Activated T-cell treated with anti-CD3 and anti-CD28 coated beads, Interleukin-2, amount 50 U/mL, for 48 hours (primary cell): ENCODE measurements at regions not wholly inside any gene's neighbourhood (a gene's known extent, or its start where the extent isn't known, plus 50 kb on each side); places are given as distances from the start of the nearest gene placed in this dataset.

Experiments used
- DNase-seq, 2 experiments: peaks; one replicate each; pipeline ENCODE4 v3.0.0-alpha.2; 2020

DNA sequence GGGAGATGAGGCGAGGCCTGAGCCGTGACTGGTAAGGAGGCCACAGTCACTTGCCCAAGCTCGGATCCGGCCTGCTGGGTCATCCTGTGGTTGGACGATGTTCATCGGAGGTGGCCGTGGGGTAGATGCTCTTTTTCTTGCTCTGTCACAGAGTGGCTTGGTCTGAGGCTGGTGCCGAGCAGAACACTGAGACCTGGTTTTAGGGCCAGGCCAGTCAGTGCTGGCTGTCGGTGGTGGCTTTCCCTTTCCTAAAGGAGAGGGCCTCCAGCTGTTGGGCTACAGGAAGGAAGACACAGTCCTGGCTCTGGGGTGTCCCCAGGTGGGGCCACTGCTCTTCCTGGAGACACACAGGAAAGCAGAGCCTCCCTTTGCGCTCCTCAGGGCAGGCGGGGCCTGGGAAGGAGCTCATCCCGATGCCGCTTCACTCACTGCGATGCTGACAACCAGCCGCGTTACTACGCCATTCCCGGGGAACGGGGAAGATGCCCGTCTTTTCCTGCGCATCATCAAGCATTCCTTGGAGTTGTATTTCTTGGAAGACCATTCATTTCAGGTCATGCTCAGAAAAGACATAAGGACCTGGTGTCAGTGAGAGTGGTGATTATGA is 254.8 kb upstream of the IRX4 start:
- no peak for DNase-seq

DNA sequence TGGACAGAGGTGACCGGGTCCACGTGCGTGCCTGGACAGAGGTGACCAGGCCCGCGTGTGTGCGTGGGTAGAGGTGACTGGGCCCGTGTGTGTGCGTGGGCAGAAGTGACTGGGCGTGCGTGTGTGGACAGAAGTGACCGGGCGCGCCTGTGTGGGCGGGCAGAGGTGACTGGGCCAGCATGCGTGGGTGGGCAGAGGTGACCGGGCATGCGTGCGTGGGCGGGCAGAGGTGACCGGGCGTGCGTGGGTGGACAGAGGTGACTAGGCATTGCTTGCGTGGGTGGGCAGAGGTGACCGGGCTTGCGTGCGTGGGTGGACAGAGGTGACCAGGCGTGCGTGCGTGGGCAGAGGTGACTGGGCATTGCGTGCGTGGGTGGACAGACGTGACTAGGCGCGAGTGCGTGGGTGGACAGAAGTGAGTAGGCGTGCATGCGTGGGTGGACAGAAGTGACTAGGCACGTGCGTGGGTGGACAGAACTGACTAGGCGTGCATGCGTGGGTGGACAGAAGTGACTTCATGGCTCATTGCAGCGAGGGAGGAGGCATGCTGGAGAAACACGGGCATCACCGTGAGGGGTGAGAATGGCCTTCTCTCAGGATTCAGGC is 254.1 kb upstream of the IRX4 start:
- peak in 1 of 2 experiments; percentile 18 for DNase-seq

DNA sequence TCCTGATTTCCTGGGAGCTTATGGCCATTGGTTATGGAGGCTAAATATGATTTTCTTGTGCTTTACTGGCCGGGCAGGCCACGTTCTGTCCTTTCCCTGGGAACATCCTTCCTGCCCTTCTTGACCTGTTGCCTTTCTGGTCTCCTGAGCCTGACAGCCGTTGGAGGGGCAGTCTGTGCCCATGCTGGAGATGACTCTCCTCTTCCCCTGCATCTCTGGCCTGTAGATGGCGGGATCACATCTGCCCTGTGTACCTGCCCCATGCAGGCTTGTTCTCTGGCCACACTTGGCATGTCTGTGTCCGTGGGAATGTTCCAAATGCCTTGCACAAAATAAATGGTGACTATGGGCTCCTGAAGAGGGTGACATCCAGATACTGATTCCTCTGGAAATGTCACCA is 253.1 kb upstream of the IRX4 start:
- DNase-seq = no peak

DNA sequence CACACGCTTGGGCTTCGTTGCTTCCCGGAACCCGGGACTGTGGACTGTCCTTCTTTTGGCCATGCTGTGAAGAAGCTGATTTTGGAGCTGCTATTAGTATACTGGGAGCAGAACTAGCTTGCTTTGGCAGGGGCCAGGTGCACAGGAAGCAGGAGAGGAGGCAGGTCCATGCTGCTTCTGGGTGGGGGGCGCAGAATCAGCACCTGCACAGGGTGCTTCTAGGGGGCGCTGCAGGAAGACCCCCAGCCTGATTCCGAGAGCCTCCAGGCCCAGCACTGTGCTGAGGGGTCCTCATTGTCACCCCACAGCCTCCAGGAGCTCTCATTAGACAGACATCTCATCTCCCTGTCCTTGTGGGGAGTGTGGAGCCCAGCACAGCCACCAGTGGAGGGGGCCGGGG is 252.6 kb upstream of the IRX4 start:
- no peak for DNase-seq

DNA sequence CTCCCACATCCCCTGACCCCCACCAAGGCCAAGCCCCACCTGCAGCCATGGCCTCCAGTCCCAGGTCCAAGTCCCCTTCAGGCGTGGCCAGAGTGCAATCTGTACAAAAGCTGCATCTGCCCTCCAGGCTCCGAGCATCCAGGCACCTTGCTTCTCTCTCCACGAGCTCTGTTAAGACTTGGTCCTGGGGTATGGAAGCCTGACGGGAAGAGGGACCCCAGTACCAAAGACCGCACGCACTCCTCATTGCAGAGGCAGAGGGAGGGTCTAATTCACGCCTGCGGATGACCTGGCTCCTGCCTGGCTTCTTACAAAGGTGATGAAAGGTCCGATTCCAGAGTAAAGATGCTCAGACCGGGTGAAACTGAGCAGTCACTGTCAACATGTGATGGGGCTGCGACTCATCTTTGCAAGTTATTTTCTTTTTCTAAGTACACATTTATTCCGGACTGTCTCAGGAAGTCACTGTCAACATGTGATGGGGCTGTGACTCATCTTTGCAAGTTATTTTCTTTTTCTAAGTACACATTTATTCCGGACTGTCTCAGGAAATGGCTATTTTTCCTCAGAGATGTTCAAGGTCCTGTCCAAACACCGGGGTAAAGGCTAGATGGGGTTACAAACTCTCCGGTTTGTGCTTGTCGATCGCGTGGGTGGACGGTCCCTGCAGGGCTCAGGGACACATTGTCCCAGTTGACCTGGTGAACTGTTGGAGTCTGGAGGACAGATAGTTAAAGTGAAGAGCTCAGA is 252.0 kb upstream of the IRX4 start:
- no peak for DNase-seq

DNA sequence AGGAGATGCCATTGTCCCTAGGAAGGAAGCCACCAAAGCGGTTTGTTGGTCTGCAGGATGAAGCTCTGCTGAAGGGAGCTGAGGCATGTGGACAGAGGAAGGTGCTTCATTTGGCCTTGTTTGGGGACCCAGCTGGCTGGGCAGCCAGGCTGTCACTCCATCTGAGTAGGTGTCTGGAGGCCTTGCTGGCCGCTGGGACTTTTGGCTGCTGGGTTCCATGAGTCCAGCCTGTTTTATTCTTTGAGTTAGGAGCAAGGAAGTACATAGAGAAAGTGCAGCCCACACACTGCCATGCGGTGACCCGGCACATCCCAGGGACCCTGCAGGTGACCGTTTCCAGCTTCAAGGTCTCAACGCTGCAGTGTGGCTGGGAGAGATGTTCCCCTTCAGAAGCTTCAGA is 251.2 kb upstream of the IRX4 start:
- DNase-seq = no peak

DNA sequence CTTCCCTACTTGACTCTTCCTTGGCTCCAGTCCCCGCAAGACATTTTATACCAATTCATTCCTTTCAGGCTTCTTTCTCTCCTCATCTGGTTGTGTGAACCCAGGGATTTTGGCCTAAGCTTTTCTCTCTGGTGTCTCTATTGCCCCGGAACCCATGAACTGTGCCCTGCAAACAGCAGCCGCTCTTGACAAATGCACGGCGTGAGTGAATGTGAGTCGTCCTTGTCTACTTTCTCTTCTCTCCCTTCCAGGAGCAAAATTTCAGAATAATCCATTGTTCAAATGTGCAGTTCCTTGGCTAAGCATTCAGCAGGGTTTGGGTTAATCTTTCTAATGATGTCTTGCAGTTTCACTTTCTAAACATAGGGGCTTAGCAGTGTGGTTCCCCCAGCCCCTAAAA is 250.4 kb upstream of the IRX4 start:
- no peak for DNase-seq

DNA sequence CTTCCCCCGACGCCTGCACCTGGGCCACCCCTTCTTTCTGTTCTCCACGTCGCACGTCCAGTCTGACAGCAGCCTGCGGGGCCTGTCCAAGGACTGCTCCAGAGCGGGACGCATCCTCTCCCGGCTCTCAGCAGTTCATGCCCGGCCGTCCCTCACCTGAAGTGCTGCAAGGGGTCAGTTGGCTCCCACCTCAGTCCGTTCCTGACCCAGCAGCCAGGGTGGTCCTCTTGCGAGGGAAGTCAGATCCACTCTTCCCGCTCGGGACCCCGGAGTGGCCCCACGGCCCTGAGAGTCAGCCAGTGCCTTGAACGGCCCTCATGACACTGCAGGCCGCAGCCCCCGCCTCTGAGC is 249.7 kb upstream of the IRX4 start:
- no peak for DNase-seq

DNA sequence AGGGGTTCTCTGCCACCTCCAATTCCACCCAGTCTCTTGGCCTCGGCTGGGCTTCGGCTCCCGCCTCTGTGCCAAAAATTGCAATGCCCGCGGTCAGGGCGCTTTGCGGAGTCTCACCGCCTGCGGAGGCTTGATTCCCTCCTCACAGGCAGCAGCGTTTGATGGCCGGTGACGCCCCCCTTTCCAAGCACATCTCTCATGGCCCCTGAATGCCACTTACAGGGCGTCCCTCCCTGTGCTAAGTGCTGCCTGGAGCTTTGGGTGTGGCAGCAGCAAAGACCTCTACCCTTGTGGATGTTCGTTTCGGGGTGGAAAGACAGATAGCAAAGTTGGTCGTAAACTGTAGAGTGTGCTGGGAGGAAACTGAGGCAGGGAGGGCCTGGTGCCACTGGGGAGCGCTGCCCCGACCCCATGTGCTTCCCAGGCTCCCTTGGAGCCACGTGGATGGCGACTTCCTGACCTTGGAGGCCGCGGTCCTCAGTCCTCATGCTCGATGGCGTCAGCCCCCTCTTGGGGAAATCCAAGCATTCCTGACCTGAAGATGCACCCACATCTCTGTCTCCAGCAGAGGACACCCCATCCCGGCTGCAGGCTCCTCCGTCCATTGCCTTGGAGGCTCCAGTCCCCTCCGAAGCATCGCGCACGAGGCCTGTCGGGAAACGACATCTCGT is 249.2 kb upstream of the IRX4 start:
- DNase-seq = no peak

DNA sequence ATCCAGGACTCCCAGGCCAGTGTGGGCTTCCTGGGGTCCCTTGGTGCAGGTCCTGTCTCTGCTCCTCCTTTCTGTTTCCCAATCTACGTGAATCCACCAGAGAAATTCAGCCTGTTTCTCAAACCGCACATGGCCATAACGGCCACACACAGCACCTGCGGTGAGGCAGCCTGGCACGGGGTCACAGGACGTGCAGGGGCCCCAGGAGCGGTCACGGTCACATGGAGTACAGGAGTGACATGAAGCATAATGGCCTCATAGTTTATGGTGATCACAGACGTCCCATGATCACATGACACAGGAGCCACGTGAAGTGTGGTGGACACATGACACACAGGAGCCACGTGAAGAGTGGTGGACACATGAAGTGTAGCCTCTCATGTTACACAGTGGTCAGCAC is 248.5 kb upstream of the IRX4 start:
- DNase-seq = no peak

DNA sequence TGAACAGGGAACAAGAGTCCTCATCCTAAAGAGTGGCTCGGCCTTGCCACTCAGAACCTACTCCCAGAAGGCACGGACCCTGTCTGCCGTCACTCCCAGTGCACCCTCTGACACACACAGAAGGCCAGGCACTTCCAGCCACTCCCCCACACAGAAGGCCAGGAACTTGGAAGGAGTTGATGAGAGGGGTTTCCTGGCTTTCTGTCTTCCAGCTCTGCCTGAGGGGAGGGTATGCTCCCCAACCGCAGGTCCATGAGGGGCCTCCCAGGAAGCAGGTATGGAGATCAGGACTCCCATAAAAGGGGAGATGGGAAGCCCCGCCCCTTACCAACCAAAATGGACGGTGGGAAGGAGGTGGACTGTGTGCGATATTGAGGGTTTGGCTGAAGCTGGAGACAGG is 247.6 kb upstream of the IRX4 start:
- DNase-seq = no peak

DNA sequence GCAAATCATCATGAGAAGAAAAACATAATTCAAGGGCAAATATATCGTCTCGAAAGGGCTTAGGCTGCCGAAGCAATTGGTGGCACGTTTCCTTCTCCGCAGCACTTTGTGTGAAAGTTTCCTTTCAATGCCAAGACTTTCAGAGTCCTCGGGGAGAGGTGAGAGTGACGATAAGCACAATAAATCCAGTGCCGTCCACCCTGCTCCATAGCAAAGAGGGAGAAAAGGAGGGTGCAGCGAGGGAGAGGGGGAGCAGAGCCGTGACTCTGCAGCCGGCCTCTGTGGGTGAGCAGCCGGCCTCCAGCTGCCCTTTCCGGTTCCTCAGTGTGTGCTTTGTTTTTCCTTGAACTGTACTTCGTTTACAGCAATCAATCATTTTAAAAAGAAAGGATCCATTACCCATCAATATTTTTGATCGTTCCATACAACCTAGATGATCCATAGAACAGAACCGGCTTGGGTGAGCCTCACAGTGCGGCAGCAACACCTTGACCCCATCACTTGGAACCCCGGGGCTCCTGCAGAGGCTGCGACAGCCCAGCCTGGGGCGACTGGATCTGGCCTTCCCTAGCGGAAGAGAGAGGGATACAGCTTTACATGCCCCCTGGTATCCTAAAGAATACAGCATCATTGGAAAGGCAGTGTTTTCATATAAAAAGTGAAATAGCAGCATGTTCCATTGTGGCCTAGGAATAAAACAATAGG is 247.0 kb upstream of the IRX4 start:
- DNase-seq = no peak

DNA sequence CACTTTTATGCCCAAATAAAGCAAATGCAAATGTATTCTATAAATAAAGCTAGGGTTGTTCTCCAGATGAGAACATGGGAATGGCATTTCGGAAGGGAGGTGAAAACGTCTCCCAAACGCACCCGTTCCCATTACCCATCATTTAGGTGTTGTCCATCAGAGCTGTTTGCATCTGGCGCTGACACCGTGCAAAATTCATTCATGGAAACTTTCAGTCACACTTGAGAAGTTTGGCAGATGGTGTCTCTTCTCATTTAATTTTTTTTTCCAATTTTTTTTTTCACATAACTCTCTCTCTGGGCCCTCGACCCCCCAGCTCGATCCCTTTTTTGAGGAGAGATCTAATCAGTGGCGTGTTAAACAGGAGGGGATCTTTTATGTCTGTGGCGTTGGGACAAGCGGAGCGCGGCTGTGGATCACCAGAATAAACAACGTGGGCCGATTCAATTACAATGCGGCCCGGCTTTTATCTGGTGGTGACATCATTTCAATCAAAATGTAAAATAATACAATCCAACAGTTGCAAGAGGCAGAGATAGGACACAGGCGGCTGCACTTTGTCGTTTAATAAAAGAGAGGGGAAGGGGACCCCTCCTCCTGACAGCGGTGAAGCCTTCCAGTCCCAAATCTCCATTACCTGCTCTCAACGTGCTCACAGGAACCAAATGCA is 246.1 kb upstream of the IRX4 start:
- DNase-seq = no peak

DNA sequence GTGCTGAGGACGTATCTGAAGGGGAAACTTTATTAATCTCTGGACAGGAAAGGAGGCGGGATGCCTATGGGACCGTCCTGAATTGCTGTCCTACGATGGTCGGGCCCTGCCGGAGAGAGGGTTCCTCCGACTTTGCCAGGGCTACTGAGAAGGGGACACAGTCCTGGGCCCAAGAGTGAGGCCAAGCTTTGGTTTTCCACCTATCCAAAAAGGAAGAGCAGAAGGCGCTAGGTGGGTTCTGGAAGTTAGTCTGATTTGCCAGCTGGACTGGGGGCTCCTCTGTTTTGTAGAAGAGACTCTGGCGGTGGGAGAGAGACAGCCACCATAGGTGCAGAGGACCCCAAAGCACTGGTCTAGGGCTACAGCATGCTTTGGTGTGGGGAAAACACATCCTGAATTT is 243.8 kb upstream of the IRX4 start:
- no peak for DNase-seq

DNA sequence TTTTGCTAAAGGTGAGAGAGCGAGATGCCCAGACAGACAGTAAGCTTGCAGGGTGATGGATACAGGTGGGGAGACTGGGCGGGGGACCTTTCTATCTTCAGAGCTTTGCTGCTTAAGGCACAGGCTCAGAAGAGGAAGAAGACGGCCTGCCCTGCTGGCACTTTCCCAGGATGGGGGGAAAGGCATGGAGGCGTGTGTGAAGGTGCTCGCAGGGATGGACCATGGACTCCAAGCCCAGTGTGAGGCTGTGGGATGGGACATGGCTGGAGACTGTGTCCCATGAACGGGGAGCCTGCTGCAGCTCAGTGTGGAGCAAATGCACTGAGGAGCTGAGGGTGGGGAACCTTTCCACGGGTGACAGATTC is 243.2 kb upstream of the IRX4 start:
- no peak for DNase-seq

DNA sequence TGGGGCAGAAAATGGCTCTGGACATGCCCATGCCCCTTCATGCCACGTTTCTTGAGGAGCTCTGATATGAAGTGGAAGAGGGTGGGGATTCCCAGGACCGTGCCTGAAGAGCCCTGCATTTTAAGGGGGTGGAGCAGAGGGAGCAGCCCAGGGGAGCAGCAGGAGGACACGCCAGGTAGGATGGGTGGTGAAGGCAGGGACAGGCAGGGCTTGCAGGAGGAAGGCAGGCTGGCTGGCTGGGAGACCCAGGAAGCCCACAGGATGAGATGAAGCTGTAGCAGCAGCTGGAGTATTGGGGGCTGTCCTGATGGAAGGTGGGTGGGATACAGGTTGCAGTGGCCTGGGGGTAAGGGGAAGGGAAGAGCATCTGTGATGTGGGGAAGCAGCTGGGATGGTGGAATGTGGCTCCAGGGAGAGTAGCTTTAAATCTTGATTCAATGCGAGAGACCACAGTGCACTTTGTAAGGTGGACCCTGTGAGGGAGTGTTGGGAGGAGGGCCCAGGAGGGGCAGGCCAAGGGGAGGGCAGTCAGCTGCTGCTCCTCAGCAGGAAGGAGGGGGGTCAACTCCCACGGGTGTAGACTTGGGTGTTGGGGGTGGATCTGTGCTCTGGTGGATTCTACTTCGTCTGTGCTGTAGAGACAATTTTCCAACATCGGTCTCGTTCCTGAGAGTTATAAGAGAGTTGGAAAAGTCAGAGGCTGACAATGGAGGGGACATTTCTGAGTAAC is 242.6 kb upstream of the IRX4 start:
- no peak for DNase-seq

DNA sequence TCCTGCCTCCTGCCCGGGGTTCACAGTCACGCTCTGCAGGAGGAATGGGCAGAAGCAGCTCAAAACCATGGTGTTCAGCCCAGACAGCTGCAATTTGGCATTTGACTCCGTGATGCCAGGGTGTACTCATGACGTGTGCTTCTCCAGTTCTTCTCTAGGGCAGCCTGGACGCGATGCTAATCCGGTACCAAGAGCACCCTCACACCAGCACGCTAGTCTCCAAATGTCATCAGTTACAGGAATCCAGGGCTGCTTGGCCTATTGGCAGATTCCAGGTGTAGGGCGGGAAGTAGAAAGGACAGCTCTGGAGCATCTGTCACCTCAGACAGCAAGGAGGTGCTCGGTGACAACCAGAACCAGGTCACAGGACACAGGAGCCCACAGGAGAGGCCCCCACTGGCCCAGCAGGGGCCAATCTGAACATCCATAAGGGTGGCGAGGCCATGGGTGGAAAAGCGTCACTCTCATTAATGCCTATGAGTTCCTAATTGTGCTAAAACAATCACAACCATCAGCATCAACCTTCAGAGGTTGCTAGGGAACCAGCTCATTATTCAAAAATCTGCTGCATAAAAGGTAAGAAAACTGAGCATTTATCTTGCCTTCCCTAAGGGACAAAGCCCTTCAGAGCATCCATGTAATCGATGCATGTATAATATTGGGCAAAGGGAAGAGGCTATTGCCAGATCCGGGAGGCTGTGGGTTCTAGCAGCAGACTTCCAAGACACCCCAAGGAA is 241.9 kb upstream of the IRX4 start:
- no peak for DNase-seq

DNA sequence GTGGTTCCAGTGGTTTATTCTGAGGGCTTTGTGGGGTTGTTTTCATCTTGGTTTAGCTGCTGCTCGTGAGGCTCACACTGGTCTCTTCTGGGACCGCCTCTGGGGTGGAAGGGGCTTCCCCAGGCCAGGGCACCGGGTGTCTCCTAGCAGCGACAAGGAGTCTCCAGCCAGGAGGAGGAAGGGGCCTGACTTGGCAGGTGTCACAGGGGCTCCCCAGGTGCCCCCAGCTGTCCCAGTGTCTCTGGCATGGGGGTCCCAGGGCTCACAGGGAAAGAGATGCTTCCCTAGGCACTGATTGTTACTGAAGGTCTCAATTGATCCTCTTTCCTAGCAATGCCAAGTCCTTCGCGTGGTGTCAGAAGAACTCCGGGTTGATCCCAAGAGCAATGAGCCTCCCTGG is 241.1 kb upstream of the IRX4 start:
- DNase-seq = no peak

DNA sequence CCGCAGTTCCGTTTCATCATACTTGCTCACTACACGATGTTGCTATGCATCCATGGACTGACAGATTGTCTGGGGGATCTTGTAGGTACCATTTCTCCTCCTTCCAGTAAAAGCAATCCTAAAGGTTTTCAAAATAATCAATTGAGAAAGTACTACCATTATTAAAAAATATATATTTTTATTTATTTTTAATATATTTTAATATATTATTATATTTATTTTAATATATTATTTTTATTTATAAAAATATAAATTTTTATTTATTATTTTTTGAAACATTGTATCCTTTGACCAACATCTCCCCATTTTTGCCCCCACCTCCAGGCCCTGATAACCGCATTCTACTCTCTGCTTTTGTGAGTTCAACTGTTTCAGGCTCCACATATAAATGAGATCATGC is 237.6 kb upstream of the IRX4 start:
- no peak for DNase-seq

DNA sequence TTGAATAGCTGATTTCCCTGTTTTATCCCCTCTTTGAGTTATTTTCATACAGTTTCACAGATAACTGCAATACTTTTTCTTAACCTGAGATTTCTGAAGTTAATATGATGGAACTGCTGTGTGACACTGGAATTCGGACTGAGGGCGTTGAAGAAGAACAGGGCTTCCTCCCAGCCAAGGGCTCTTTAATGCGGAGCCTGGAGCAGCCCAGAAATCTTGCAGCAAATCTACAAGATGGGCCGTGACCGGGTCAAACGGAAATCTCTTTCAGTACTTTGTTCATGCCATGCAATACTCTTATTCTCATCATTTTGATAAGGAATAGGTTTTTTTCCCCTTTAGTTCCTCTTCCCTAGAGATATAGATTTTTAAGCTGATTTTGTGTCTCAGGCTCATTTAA is 236.8 kb upstream of the IRX4 start:
- no peak for DNase-seq

DNA sequence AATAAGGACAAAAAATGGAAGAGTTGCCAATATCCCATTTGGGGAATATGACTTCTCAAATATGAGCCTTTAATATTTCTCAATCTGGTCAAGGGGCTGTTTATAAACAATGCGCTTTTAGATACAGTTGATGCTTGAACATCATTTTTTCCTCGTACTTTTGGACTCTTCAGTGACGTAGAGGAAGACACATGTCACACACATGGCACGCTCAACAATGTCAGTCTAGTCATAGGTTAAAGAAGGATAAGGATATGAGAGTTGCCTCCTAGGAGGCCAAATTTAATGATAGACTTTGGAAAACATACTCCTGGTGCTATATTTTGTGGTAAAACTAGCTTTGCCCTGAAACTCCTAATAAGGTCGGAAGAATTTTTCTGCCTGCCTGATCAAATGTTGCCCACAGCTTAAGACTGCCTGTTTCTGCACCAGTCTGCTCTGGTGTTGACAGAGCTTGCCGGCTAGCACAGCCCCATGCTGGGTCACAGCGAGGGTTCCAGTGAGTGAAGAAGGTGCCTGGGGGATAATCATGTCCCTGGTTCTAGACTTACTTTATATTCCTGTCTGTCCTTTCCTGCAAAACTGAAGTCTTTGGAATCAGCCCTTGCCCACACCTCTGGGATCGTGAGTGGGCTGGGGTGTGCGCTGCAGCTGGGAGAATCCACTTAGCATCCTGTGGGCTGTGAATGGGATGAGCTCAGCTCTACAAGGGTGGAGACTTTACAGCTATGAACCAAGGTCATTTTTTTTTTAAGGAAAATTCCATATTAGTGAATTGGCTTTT is 230.8 kb upstream of the IRX4 start:
- no peak for DNase-seq
